ENCODE measurements at regions not wholly inside any gene's neighbourhood (a gene's known extent, or its start where the extent isn't known, plus 50 kb on each side); places are given as distances from the start of the nearest gene placed in this dataset.

GRCh38 chr12:115001571-115002180 lies 317.7 kb upstream of the TBX3 start:
- Histone ChIP-seq H3K9me3 (no peaks in the 10 kb centered on the region), H3K4me3 (ENCODE audit: low read depth in 1 of 2, low read length in 1 of 2) (no peak overlapping the region), H3K27ac (no peak overlapping the region), H3K4me1 (ENCODE audit: control insufficient read depth in 1 of 2, insufficient read depth in 1 of 2, low read depth in 1 of 2, low read length in 1 of 2) (no peaks in the 10 kb centered on the region), H3K36me3 (no peaks in the 10 kb centered on the region), H3K27me3 (peaks cover 6% of the 10 kb centered on the region)
- TF ChIP-seq CTCF (IDR thresholded peaks at IDR 0.05) = no peak

- no peaks in the 10 kb centered on the region for H3K9me3 ChIP-seq
- H3K36me3 ChIP-seq = no peaks in the 10 kb centered on the region
- H3K4me3 ChIP-seq (ENCODE audit: low read depth in 1 of 2, low read length in 1 of 2) = no peak overlapping the region
- no peak overlapping the region for H3K27ac ChIP-seq
- TF ChIP-seq CTCF (IDR thresholded peaks at IDR 0.05) = no peak
- H3K4me1 ChIP-seq (ENCODE audit: control insufficient read depth in 1 of 2, insufficient read depth in 1 of 2, low read depth in 1 of 2, low read length in 1 of 2) = no peaks in the 10 kb centered on the region
- H3K27me3 ChIP-seq = peaks cover 6% of the 10 kb centered on the region
Observed at GRCh38 chr12:115000038-115000437, 316.1 kb upstream of the TBX3 start.

- no peak for TF ChIP-seq CTCF (IDR thresholded peaks at IDR 0.05)
- peaks cover 6% of the 10 kb centered on the region for H3K27me3 ChIP-seq
Observed at GRCh38 chr12:114998750-114999128, 314.8 kb upstream of the TBX3 start.

GRCh38 chr12:114998118-114998749 lies 314.3 kb upstream of the TBX3 start:
- H3K27me3 ChIP-seq = peaks cover 6% of the 10 kb centered on the region
- H3K27ac ChIP-seq = no peak overlapping the region
- no peak overlapping the region for H3K4me3 ChIP-seq (ENCODE audit: low read depth in 1 of 2, low read length in 1 of 2)
- no peaks in the 10 kb centered on the region for H3K36me3 ChIP-seq
- no peaks in the 10 kb centered on the region for H3K4me1 ChIP-seq (ENCODE audit: control insufficient read depth in 1 of 2, insufficient read depth in 1 of 2, low read depth in 1 of 2, low read length in 1 of 2)
- TF ChIP-seq CTCF (IDR thresholded peaks at IDR 0.05) = no peak
- H3K9me3 ChIP-seq = no peaks in the 10 kb centered on the region

More at GRCh38 chr12:114998750-114999128, 314.8 kb upstream of the TBX3 start:
- Histone ChIP-seq H3K9me3 (no peaks in the 10 kb centered on the region), H3K4me1 (ENCODE audit: control insufficient read depth in 1 of 2, insufficient read depth in 1 of 2, low read depth in 1 of 2, low read length in 1 of 2) (no peaks in the 10 kb centered on the region), H3K36me3 (no peaks in the 10 kb centered on the region), H3K27ac (no peak overlapping the region), H3K4me3 (ENCODE audit: low read depth in 1 of 2, low read length in 1 of 2) (no peak overlapping the region)

GRCh38 chr12:114996382-114996781 lies 312.4 kb upstream of the TBX3 start:
- Histone ChIP-seq H3K4me3 (ENCODE audit: low read depth in 1 of 2, low read length in 1 of 2) (no peak overlapping the region), H3K9me3 (no peaks in the 10 kb centered on the region), H3K27ac (no peak overlapping the region), H3K4me1 (ENCODE audit: control insufficient read depth in 1 of 2, insufficient read depth in 1 of 2, low read depth in 1 of 2, low read length in 1 of 2) (no peaks in the 10 kb centered on the region), H3K27me3 (no peaks in the 10 kb centered on the region), H3K36me3 (no peaks in the 10 kb centered on the region)
- TF ChIP-seq CTCF (IDR thresholded peaks at IDR 0.05) = no peak
